Fibroblast of lung (primary cell): ENCODE measurements at regions not wholly inside any gene's neighbourhood (a gene's known extent, or its start where the extent isn't known, plus 50 kb on each side); places are given as distances from the start of the nearest gene placed in this dataset.

Source experiments
- CTCF ChIP-seq, 2 donors: IDR thresholded peaks in 1 of 2; conservative IDR thresholded peaks in 1 of 2; 1 replicate in 1 of 2; 2 replicates in 1 of 2; pipeline ENCODE4 v1.5.1; 2011 to 2012; ENCODE audit warnings: low read length in 2 of 2, control low read depth in 1 of 2, inconsistent platforms in 1 of 2, low read depth in 1 of 2, mild to moderate bottlenecking in 1 of 2
- EZH2 ChIP-seq: IDR thresholded peaks from 2 replicates; pipeline ENCODE4 v1.5.1; 2012; ENCODE audit warnings: low read length, control low read depth, mild to moderate bottlenecking; ENCODE audit errors: missing control alignments

GRCh38 chr4:26144526-26145155 lies 176.2 kb upstream of the RBPJ start:
- TF ChIP-seq EZH2 = no peak
- TF ChIP-seq CTCF (conservative IDR thresholded peaks at IDR 0.05 in 1 of 2, IDR thresholded peaks at IDR 0.05 in 1 of 2; ENCODE audit: low read depth in 1 of 2, low read length in 2 of 2) = no peak
